Neural progenitor cell (in vitro differentiated cells): ENCODE measurements at regions not wholly inside any gene's neighbourhood (a gene's known extent, or its start where the extent isn't known, plus 50 kb on each side); places are given as distances from the start of the nearest gene placed in this dataset.

Experiments used
- DNase-seq: peaks from one replicate; pipeline ENCODE4 v3.0.0-alpha.2; 2016; ENCODE audit warnings: low spot score
- H2AFZ ChIP-seq: fragments of 200-600 bp; sonication (generic); replicated peaks from 2 replicates; pipeline ENCODE4 v1.6.1; 2016; ENCODE audit warnings: antibody characterized with exemption
- H3F3A ChIP-seq: fragments of 200-600 bp; sonication (generic); 2 replicates; pipeline ENCODE4 v1.6.1; 2016; ENCODE audit warnings: antibody characterized with exemption, low read depth
- H3K27ac ChIP-seq: fragments of 200-600 bp; sonication (generic); 2 replicates; pipeline ENCODE4 v1.5.1; 2016; ENCODE audit warnings: mild to moderate bottlenecking
- H3K27me3 ChIP-seq: fragments of 200-600 bp; sonication (generic); 2 replicates; pipeline ENCODE4 v1.6.1; 2016; ENCODE audit warnings: mild to moderate bottlenecking, moderate library complexity
- H3K36me3 ChIP-seq: fragments of 200-600 bp; sonication (generic); 2 replicates; pipeline ENCODE4 v1.5.1; 2016
- H3K4me1 ChIP-seq: fragments of 200-600 bp; sonication (generic); 2 replicates; pipeline ENCODE4 v1.6.1; 2016; ENCODE audit warnings: mixed run types
- H3K4me2 ChIP-seq: fragments of 200-600 bp; sonication (generic); 2 replicates; pipeline ENCODE4 v1.6.1; 2016
- H3K4me3 ChIP-seq: fragments of 200-600 bp; sonication (generic); 2 replicates; pipeline ENCODE4 v1.5.1; 2016
- H3K79me2 ChIP-seq: fragments of 200-600 bp; sonication (generic); 2 replicates; pipeline ENCODE4 v1.6.1; 2016; ENCODE audit warnings: low read depth
- H3K9ac ChIP-seq: fragments of 200-600 bp; sonication (generic); 2 replicates; pipeline ENCODE4 v1.6.1; 2016
- H3K9me3 ChIP-seq: fragments of 200-600 bp; sonication (generic); 2 replicates; pipeline ENCODE4 v1.5.1; 2016; ENCODE audit warnings: low read depth
- H4K20me1 ChIP-seq: fragments of 200-600 bp; sonication (generic); 2 replicates; pipeline ENCODE4 v1.6.1; 2016; ENCODE audit warnings: low read depth
- H3K27ac Mint-ChIP-seq: 3 replicates; pipeline ENCODE4 v1.8.0; 2021; ENCODE audit warnings: mixed read lengths
- H3K27me3 Mint-ChIP-seq: 2 replicates; pipeline ENCODE4 v1.8.0; 2022; ENCODE audit warnings: low read depth, mild to moderate bottlenecking, inconsistent platforms, moderate library complexity, mixed read lengths; ENCODE audit not compliant: insufficient read depth
- H3K36me3 Mint-ChIP-seq: 3 replicates; pipeline ENCODE4 v1.8.0; 2021; ENCODE audit warnings: mixed read lengths
- H3K4me1 Mint-ChIP-seq: 3 replicates; pipeline ENCODE4 v1.8.0; 2021; ENCODE audit warnings: mixed read lengths
- H3K4me3 Mint-ChIP-seq: 3 replicates; pipeline ENCODE4 v1.8.0; 2021; ENCODE audit warnings: mild to moderate bottlenecking, moderate library complexity, mixed read lengths
- H3K9me3 Mint-ChIP-seq: 3 replicates; pipeline ENCODE4 v1.8.0; 2020; ENCODE audit warnings: mixed read lengths
- EZH2 ChIP-seq: fragments of 200-600 bp; sonication (generic); IDR thresholded peaks from 2 replicates; pipeline ENCODE4 v1.6.1; 2017; ENCODE audit warnings: antibody characterized with exemption, mild to moderate bottlenecking, moderate library complexity
- EZH2phosphoT487 ChIP-seq: fragments of 200-600 bp; sonication (generic); IDR thresholded peaks from 2 replicates; pipeline ENCODE4 v1.6.1; 2017; ENCODE audit warnings: antibody characterized with exemption
- TF ChIP-seq, protein P1 (sequence below): fragments of 200-600 bp; sonication (generic); IDR thresholded peaks from 2 replicates; pipeline ENCODE4 v1.5.1; 2017; ENCODE audit warnings: antibody characterized with exemption, mild to moderate bottlenecking

DNA sequence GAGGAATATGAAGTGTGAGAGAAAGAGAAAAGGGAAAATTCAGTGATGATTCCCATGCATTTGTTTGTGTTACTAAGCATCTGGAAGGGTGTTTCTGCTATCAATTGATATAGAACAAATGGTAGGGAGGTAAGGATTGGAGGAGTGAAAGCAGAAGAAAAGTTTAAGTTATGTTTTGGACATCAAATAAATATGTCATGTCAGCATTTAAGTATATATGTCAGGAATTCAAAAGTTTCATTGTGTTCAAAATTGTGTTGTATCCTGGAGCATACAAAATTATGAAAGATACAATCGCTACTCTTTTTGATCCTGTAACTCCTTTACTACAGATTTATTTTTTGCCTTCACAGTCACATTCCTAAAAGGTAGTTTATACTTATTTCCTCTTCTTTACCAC, 885.8 kb downstream of the KCNA4 start:
- Histone ChIP-seq H4K20me1 (no peaks in the 10 kb centered on the region), H3K4me2 (no peak overlapping the region), H3K27me3 (no peaks in the 10 kb centered on the region), H3K9ac (no peak overlapping the region), H2AFZ (no peak overlapping the region), H3K36me3 (no peaks in the 10 kb centered on the region), H3K79me2 (no peaks in the 10 kb centered on the region), H3K4me3 (no peak overlapping the region), H3F3A (no peaks in the 10 kb centered on the region), H3K27ac (no peak overlapping the region), H3K9me3 (no peaks in the 10 kb centered on the region), H3K4me1 (no peaks in the 10 kb centered on the region)
- Mint-ChIP-seq H3K9me3 (no peaks in the 10 kb centered on the region), H3K36me3 (no peaks in the 10 kb centered on the region), H3K27ac (no peak overlapping the region), H3K4me1 (no peaks in the 10 kb centered on the region), H3K27me3 (no peaks in the 10 kb centered on the region), H3K4me3 (no peak overlapping the region)
- DNase-seq = no peak
- TF ChIP-seq, protein P1, sequence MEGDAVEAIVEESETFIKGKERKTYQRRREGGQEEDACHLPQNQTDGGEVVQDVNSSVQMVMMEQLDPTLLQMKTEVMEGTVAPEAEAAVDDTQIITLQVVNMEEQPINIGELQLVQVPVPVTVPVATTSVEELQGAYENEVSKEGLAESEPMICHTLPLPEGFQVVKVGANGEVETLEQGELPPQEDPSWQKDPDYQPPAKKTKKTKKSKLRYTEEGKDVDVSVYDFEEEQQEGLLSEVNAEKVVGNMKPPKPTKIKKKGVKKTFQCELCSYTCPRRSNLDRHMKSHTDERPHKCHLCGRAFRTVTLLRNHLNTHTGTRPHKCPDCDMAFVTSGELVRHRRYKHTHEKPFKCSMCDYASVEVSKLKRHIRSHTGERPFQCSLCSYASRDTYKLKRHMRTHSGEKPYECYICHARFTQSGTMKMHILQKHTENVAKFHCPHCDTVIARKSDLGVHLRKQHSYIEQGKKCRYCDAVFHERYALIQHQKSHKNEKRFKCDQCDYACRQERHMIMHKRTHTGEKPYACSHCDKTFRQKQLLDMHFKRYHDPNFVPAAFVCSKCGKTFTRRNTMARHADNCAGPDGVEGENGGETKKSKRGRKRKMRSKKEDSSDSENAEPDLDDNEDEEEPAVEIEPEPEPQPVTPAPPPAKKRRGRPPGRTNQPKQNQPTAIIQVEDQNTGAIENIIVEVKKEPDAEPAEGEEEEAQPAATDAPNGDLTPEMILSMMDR = no peak
- TF ChIP-seq EZH2phosphoT487 = no peak
- no peak for TF ChIP-seq EZH2

DNA sequence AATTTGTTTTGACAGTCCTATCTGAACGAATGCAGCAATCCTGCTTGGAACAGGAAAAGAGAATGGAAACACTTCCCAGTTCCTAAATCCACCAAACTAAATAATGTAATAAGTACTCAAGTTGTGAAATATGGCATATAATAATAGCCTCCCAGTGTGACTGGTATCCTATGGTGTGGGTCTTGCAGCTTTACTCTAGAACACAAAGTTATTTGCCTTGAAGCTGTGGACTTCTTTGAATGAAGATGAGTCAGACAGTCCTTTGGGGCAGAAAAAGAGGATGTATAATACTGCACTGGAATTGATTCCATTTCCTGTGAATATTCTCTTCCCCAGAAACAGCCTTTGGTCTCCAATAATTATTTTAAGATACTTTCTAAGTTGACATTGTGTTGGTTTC, 887.0 kb downstream of the KCNA4 start:
- Mint-ChIP-seq H3K4me1 (peaks cover 6% of the 10 kb centered on the region), H3K9me3 (no peaks in the 10 kb centered on the region), H3K27ac (no peak overlapping the region), H3K4me3 (no peak overlapping the region), H3K36me3 (no peaks in the 10 kb centered on the region), H3K27me3 (no peaks in the 10 kb centered on the region)
- H3K27me3 ChIP-seq = no peaks in the 10 kb centered on the region
- no peak overlapping the region for H3K4me3 ChIP-seq
- TF ChIP-seq EZH2phosphoT487 = no peak
- no peak for TF ChIP-seq EZH2
- TF ChIP-seq, protein P1 = no peak
- no peaks in the 10 kb centered on the region for H3K79me2 ChIP-seq
- H3K27ac ChIP-seq = no peak overlapping the region
- no peaks in the 10 kb centered on the region for H3K36me3 ChIP-seq
- no peak overlapping the region for H3K9ac ChIP-seq
- H3K4me1 ChIP-seq = no peaks in the 10 kb centered on the region
- no peak for DNase-seq
- H3F3A ChIP-seq = no peaks in the 10 kb centered on the region
- no peak overlapping the region for H3K4me2 ChIP-seq
- no peak overlapping the region for H2AFZ ChIP-seq
- no peaks in the 10 kb centered on the region for H4K20me1 ChIP-seq
- no peaks in the 10 kb centered on the region for H3K9me3 ChIP-seq

DNA sequence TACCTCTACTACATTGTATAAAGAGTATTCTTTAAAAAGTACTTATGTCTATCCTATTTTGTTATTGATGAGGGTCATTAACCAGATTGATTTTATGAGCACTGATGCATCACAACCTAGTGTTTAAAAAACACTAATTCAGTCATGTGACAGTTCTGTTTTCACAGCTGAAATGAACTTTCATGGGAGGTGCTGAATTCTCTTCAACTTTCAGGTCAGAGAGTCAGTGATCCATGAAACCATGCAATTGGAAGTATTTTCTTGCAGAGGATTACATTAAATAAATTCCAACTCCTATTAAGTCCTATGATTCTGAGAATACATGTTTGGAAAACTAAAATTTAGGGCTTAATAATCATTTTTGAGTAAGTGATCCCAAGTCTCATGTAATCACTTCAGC, 889.4 kb downstream of the KCNA4 start:
- Histone ChIP-seq H3K27ac (no peak overlapping the region), H3K4me2 (no peak overlapping the region), H3K9ac (no peak overlapping the region), H4K20me1 (no peaks in the 10 kb centered on the region), H3F3A (no peaks in the 10 kb centered on the region), H3K4me3 (no peak overlapping the region), H2AFZ (no peak overlapping the region), H3K4me1 (no peaks in the 10 kb centered on the region), H3K9me3 (no peaks in the 10 kb centered on the region), H3K79me2 (no peaks in the 10 kb centered on the region), H3K27me3 (no peaks in the 10 kb centered on the region), H3K36me3 (no peaks in the 10 kb centered on the region)
- no peak overlapping the region for H3K27ac Mint-ChIP-seq
- DNase-seq = no peak
- H3K4me1 Mint-ChIP-seq = peaks cover 10% of the 10 kb centered on the region
- peaks cover 3% of the 10 kb centered on the region for H3K27me3 Mint-ChIP-seq
- no peaks in the 10 kb centered on the region for H3K9me3 Mint-ChIP-seq
- H3K36me3 Mint-ChIP-seq = no peaks in the 10 kb centered on the region
- no peak for TF ChIP-seq EZH2
- no peak for TF ChIP-seq EZH2phosphoT487
- TF ChIP-seq, protein P1 = no peak
- H3K4me3 Mint-ChIP-seq = no peak overlapping the region

DNA sequence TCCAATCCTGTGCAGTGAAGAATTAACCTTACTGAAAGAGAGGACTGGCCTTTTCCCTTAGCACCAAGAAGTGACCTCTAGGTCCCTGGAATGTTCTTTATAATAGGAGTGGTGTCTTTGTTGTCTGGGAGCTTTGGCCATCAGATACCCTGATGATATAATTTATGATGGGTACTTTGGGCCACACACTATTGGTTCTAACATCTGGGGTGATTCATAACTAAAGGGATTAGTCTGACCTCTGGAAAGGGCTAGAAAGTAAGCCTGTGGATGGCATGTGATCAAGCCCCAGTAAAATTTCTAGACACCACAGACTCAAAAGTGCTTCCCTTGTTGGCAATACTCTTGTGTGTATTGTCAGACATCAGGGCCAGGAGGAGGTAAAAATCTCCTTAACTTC, 891.2 kb downstream of the KCNA4 start:
- no peaks in the 10 kb centered on the region for H3K4me1 ChIP-seq
- Mint-ChIP-seq H3K4me3 (no peak overlapping the region), H3K9me3 (no peaks in the 10 kb centered on the region), H3K36me3 (no peaks in the 10 kb centered on the region), H3K27me3 (peaks cover 3% of the 10 kb centered on the region), H3K4me1 (peaks cover 10% of the 10 kb centered on the region), H3K27ac (no peak overlapping the region)
- no peak overlapping the region for H3K4me2 ChIP-seq
- no peak overlapping the region for H3K4me3 ChIP-seq
- H3K27me3 ChIP-seq = no peaks in the 10 kb centered on the region
- no peak overlapping the region for H3K9ac ChIP-seq
- no peaks in the 10 kb centered on the region for H3K79me2 ChIP-seq
- no peaks in the 10 kb centered on the region for H3F3A ChIP-seq
- no peak overlapping the region for H2AFZ ChIP-seq
- H3K9me3 ChIP-seq = no peaks in the 10 kb centered on the region
- TF ChIP-seq EZH2 (no peak), EZH2phosphoT487 (no peak)
- TF ChIP-seq, protein P1 = no peak
- no peaks in the 10 kb centered on the region for H3K36me3 ChIP-seq
- H3K27ac ChIP-seq = no peak overlapping the region
- no peak for DNase-seq
- H4K20me1 ChIP-seq = no peaks in the 10 kb centered on the region
